H9 (cell line): ENCODE measurements at regions not wholly inside any gene's neighbourhood (a gene's known extent, or its start where the extent isn't known, plus 50 kb on each side); places are given as distances from the start of the nearest gene placed in this dataset.

Source experiments
- DNase-seq: peaks from one replicate; pipeline ENCODE4 v3.0.0-alpha.2; 2017
- H2AFZ ChIP-seq: one replicate; pipeline ENCODE4 v1.6.1; 2013; ENCODE audit warnings: mild to moderate bottlenecking, low read length, control low read depth, moderate library complexity
- H2AK5ac ChIP-seq: 2 replicates; pipeline ENCODE4 v1.6.1; 2013; ENCODE audit warnings: low read length, control low read depth, mixed read lengths; ENCODE audit not compliant: insufficient read length
- H2BK120ac ChIP-seq: one replicate; pipeline ENCODE4 v1.6.1; 2013; ENCODE audit warnings: low read depth, mild to moderate bottlenecking, low read length, control low read depth, inconsistent platforms; ENCODE audit not compliant: poor library complexity, severe bottlenecking
- H2BK12ac ChIP-seq: 2 replicates; pipeline ENCODE4 v1.6.1; 2013; ENCODE audit warnings: low read length, control low read depth, mixed read lengths, low read depth; ENCODE audit not compliant: insufficient read length
- H2BK15ac ChIP-seq: 2 replicates; pipeline ENCODE4 v1.6.1; 2013; ENCODE audit warnings: low read depth, low read length, control low read depth
- H2BK20ac ChIP-seq: one replicate; pipeline ENCODE4 v1.6.1; 2013; ENCODE audit warnings: low read depth, mild to moderate bottlenecking, low read length, control low read depth, inconsistent platforms; ENCODE audit not compliant: poor library complexity, severe bottlenecking
- H2BK5ac ChIP-seq: 2 replicates; pipeline ENCODE4 v1.6.1; 2013; ENCODE audit warnings: low read length, control low read depth, mixed read lengths; ENCODE audit not compliant: insufficient read length
- H3K14ac ChIP-seq: 2 replicates; pipeline ENCODE4 v1.6.1; 2013; ENCODE audit warnings: low read length, control low read depth; ENCODE audit not compliant: insufficient read depth
- H3K18ac ChIP-seq: 2 replicates; pipeline ENCODE4 v1.6.1; 2013; ENCODE audit warnings: low read depth, mild to moderate bottlenecking, mixed read lengths, low read length, control low read depth; ENCODE audit not compliant: insufficient read length
- H3K23ac ChIP-seq: 2 replicates; pipeline ENCODE4 v1.6.1; 2013; ENCODE audit warnings: low read length, control low read depth, mixed read lengths, low read depth; ENCODE audit not compliant: insufficient read length
- H3K23me2 ChIP-seq: 2 replicates; pipeline ENCODE4 v1.6.1; 2013; ENCODE audit warnings: low read depth, mild to moderate bottlenecking, mixed read lengths, low read length, control low read depth; ENCODE audit not compliant: insufficient read length, poor library complexity, severe bottlenecking
- H3K27ac ChIP-seq: 2 replicates; pipeline ENCODE4 v1.5.1; 2013; ENCODE audit warnings: low read length, control low read depth, mixed read lengths, low read depth; ENCODE audit not compliant: insufficient read length
- H3K27me3 ChIP-seq: 2 replicates; pipeline ENCODE4 v1.6.1; 2013; ENCODE audit warnings: low read length, control low read depth, inconsistent platforms; ENCODE audit not compliant: insufficient read depth
- H3K4ac ChIP-seq: 2 replicates; pipeline ENCODE4 v1.6.1; 2013; ENCODE audit warnings: low read depth, mild to moderate bottlenecking, control low read depth, inconsistent platforms, low read length, moderate library complexity
- H3K4me1 ChIP-seq: 2 replicates; pipeline ENCODE4 v1.6.1; 2013; ENCODE audit warnings: low read length, control low read depth, inconsistent platforms; ENCODE audit not compliant: insufficient read depth
- H3K4me2 ChIP-seq: 2 replicates; pipeline ENCODE4 v1.6.1; 2013; ENCODE audit warnings: low read length, control low read depth, mixed read lengths; ENCODE audit not compliant: insufficient read length, insufficient read depth
- H3K56ac ChIP-seq: 2 replicates; pipeline ENCODE4 v1.6.1; 2013; ENCODE audit warnings: low read depth, mild to moderate bottlenecking, mixed read lengths, low read length, control low read depth; ENCODE audit not compliant: insufficient read length
- H3K79me1 ChIP-seq: 2 replicates; pipeline ENCODE4 v1.6.1; 2013; ENCODE audit warnings: low read depth, mild to moderate bottlenecking, moderate library complexity, low read length, control low read depth, inconsistent platforms; ENCODE audit not compliant: insufficient read depth, poor library complexity, severe bottlenecking
- H3K79me2 ChIP-seq: 2 replicates; pipeline ENCODE4 v1.6.1; 2013; ENCODE audit warnings: low read length, control low read depth, inconsistent platforms; ENCODE audit not compliant: insufficient read depth
- H3K9ac ChIP-seq: 2 replicates; pipeline ENCODE4 v1.6.1; 2013; ENCODE audit warnings: low read length, control low read depth, mixed read lengths; ENCODE audit not compliant: insufficient read length; ENCODE audit errors: extremely low read depth
- H3K9me3 ChIP-seq: one replicate; pipeline ENCODE4 v1.6.1; 2013; ENCODE audit warnings: low read depth, low read length, inconsistent platforms; ENCODE audit not compliant: control insufficient read depth
- H3T11ph ChIP-seq: one replicate; pipeline ENCODE4 v1.6.1; 2013; ENCODE audit warnings: mild to moderate bottlenecking, low read length, control low read depth, inconsistent platforms
- H4K20me1 ChIP-seq: one replicate; pipeline ENCODE4 v1.6.1; 2013; ENCODE audit not compliant: control insufficient read depth, insufficient read length, insufficient read depth
- H4K5ac ChIP-seq: 2 replicates; pipeline ENCODE4 v1.6.1; 2013; ENCODE audit warnings: low read depth, mild to moderate bottlenecking, mixed read lengths, low read length, control low read depth; ENCODE audit not compliant: insufficient read length
- H4K8ac ChIP-seq: replicated peaks from 2 replicates; pipeline ENCODE4 v1.6.1; 2013; ENCODE audit warnings: low read length, control low read depth, mixed read lengths, low read depth; ENCODE audit not compliant: insufficient read length
- H4K91ac ChIP-seq: 2 replicates; pipeline ENCODE4 v1.6.1; 2013; ENCODE audit warnings: low read depth, mild to moderate bottlenecking, moderate library complexity, mixed read lengths, low read length, control low read depth; ENCODE audit not compliant: insufficient read length
- H3K27ac Mint-ChIP-seq, 3 experiments: 2 replicates in 2 of 3; 3 replicates in 1 of 3; pipeline ENCODE4 v1.8.0; 2020 to 2021; ENCODE audit warnings: mixed read lengths in 3 of 3, mild to moderate bottlenecking in 1 of 3, moderate library complexity in 1 of 3
- H3K27me3 Mint-ChIP-seq: 2 replicates; pipeline ENCODE4 v1.8.0; 2021; ENCODE audit warnings: low read depth, mild to moderate bottlenecking, moderate library complexity, mixed read lengths
- H3K36me3 Mint-ChIP-seq, 3 experiments: 2 replicates in 2 of 3; 3 replicates in 1 of 3; pipeline ENCODE4 v1.8.0; 2020 to 2021; ENCODE audit warnings: low read depth in 3 of 3, mixed read lengths in 3 of 3; ENCODE audit not compliant: insufficient read depth in 1 of 3
- H3K4me1 Mint-ChIP-seq, 2 experiments: 2 replicates each; pipeline ENCODE4 v1.8.0; 2020; ENCODE audit warnings: mixed read lengths in 2 of 2
- H3K4me3 Mint-ChIP-seq, 2 experiments: 2 replicates in 1 of 2; 3 replicates in 1 of 2; pipeline ENCODE4 v1.8.0; 2020 to 2021; ENCODE audit warnings: mild to moderate bottlenecking in 2 of 2, mixed read lengths in 2 of 2, moderate library complexity in 1 of 2
- H3K9me3 Mint-ChIP-seq, 2 experiments: 2 replicates in 1 of 2; 3 replicates in 1 of 2; pipeline ENCODE4 v1.8.0; 2020; ENCODE audit warnings: mild to moderate bottlenecking in 2 of 2, mixed read lengths in 2 of 2, moderate library complexity in 1 of 2
- CTCF ChIP-seq: fragments of 200-600 bp; sonication (generic); conservative IDR thresholded peaks from 3 replicates; pipeline ENCODE4 v1.8.0; 2021; ENCODE audit warnings: antibody characterized with exemption, mild to moderate bottlenecking
- WGBS: extraction: QIAGEN DNeasy Blood & Tissue Kit; methylation state at CpG from one replicate; pipeline ENCODE4 v1.1.7; 2013; ENCODE audit warnings: missing lambda C conversion rate, low lambda C conversion rate, mixed read lengths; ENCODE audit not compliant: insufficient read length; ENCODE audit errors: extremely low coverage; 5-methylcytosine and 5-hydroxymethylcytosine counted together

GRCh38 chr10:113225364-113225763 is 275.3 kb downstream of the TCF7L2 start:
- Histone ChIP-seq H3K27ac (no peak overlapping the region), H3K27me3 (no peaks in the 10 kb centered on the region), H3K9ac (no peak overlapping the region), H4K5ac (no peak overlapping the region), H3K4me2 (no peak overlapping the region), H2AFZ (no peak overlapping the region), H3K23me2 (no peaks in the 10 kb centered on the region), H3K4me1 (peaks cover 6% of the 10 kb centered on the region), H2BK12ac (no peak overlapping the region), H3K18ac (no peak overlapping the region), H2BK20ac (no peak overlapping the region), H4K20me1 (no peaks in the 10 kb centered on the region), H4K8ac (no peak overlapping the region), H3K79me2 (no peaks in the 10 kb centered on the region), H3K9me3 (no peaks in the 10 kb centered on the region), H3K79me1 (no peaks in the 10 kb centered on the region), H3K56ac (no peak overlapping the region), H2BK120ac (no peak overlapping the region), H3K14ac (no peak overlapping the region), H4K91ac (no peak overlapping the region), H3K4ac (no peak overlapping the region), H2BK5ac (no peak overlapping the region), H2BK15ac (no peak overlapping the region), H3K23ac (no peak overlapping the region), H3T11ph (no peak overlapping the region), H2AK5ac (no peak overlapping the region)
- Mint-ChIP-seq H3K9me3 (no peaks in the 10 kb centered on the region; a peak in 1 of 5 replicates), H3K4me3 (no peak overlapping the region), H3K27ac (peak overlapping the region in 1 of 3 experiments; percentile 23; a peak in 1 of 7 replicates), H3K4me1 (peaks cover 13 to 17% of the 10 kb centered on the region in 2 experiments), H3K27me3 (peaks cover 31% of the 10 kb centered on the region), H3K36me3 (no peaks in the 10 kb centered on the region)
- no CpG with 5 or more reads among the region's 2 CpGs for WGBS
- no peak for DNase-seq
- TF ChIP-seq CTCF = no peak
